ENCODE measurements at regions not wholly inside any gene's neighbourhood (a gene's known extent, or its start where the extent isn't known, plus 50 kb on each side); places are given as distances from the start of the nearest gene placed in this dataset.

DNA sequence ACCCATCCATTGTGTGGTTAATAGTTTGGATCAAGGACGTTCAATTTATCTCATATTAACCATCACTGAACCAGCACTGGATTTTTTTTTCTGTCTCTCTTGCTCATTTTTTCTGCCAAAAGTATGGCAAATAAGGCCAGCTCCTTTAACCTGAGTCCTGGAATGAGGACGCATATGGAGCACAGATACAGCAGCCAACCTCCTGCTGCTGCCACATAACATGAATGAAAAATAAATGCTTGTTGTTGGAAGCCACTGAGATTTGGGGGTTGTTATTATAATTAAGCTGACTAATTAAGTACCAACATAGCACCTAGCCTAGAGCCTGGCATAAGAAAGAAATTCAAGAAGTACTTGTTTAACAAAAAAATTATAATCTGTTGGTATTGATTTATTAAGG lies 335.3 kb upstream of the DUSP10 start:
- Mint-ChIP-seq H3K27me3 (ENCODE audit: unreplicated experiment) (peaks cover 1% of the 10 kb centered on the region), H3K27ac (ENCODE audit: unreplicated experiment) (no peak overlapping the region), H3K36me3 (ENCODE audit: unreplicated experiment) (no peaks in the 10 kb centered on the region), H3K4me3 (ENCODE audit: unreplicated experiment) (no peak overlapping the region), H3K9me3 (ENCODE audit: unreplicated experiment) (no peaks in the 10 kb centered on the region), H3K4me1 (ENCODE audit: low read depth, unreplicated experiment) (peaks cover 5% of the 10 kb centered on the region)
- TF ChIP-seq, protein P1, sequence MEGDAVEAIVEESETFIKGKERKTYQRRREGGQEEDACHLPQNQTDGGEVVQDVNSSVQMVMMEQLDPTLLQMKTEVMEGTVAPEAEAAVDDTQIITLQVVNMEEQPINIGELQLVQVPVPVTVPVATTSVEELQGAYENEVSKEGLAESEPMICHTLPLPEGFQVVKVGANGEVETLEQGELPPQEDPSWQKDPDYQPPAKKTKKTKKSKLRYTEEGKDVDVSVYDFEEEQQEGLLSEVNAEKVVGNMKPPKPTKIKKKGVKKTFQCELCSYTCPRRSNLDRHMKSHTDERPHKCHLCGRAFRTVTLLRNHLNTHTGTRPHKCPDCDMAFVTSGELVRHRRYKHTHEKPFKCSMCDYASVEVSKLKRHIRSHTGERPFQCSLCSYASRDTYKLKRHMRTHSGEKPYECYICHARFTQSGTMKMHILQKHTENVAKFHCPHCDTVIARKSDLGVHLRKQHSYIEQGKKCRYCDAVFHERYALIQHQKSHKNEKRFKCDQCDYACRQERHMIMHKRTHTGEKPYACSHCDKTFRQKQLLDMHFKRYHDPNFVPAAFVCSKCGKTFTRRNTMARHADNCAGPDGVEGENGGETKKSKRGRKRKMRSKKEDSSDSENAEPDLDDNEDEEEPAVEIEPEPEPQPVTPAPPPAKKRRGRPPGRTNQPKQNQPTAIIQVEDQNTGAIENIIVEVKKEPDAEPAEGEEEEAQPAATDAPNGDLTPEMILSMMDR (IDR thresholded peaks at IDR 0.05; ENCODE audit: partially characterized antibody, unreplicated experiment) = no peak
- no peak for DNase-seq

DNA sequence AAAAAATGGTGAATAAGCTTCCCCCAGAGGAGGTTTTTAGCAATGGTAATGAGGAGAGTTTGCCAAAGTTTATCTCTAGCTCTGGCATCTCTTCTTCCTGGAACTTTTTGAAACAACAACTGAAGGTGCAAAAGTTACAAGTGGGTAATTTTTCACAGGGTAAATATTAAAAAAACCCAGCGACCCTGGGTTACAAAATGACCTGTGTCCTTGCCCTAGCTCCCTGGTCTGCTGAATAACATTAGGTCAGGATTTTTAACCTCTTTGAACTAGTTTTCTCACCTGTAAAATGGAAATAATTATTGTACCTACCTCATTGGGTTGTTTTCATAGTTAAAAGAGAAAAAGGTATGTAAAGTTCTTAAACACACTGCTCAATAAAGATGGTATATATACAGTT lies 332.4 kb upstream of the DUSP10 start:
- H3K4me1 Mint-ChIP-seq (ENCODE audit: low read depth, unreplicated experiment) = peaks cover 11% of the 10 kb centered on the region
- DNase-seq = no peak
- H3K9me3 Mint-ChIP-seq (ENCODE audit: unreplicated experiment) = no peaks in the 10 kb centered on the region
- H3K36me3 Mint-ChIP-seq (ENCODE audit: unreplicated experiment) = no peaks in the 10 kb centered on the region
- TF ChIP-seq, protein P1 (IDR thresholded peaks at IDR 0.05; ENCODE audit: partially characterized antibody, unreplicated experiment) = no peak
- H3K4me3 Mint-ChIP-seq (ENCODE audit: unreplicated experiment) = no peak overlapping the region
- H3K27me3 Mint-ChIP-seq (ENCODE audit: unreplicated experiment) = no peaks in the 10 kb centered on the region
- H3K27ac Mint-ChIP-seq (ENCODE audit: unreplicated experiment) = no peak overlapping the region

DNA sequence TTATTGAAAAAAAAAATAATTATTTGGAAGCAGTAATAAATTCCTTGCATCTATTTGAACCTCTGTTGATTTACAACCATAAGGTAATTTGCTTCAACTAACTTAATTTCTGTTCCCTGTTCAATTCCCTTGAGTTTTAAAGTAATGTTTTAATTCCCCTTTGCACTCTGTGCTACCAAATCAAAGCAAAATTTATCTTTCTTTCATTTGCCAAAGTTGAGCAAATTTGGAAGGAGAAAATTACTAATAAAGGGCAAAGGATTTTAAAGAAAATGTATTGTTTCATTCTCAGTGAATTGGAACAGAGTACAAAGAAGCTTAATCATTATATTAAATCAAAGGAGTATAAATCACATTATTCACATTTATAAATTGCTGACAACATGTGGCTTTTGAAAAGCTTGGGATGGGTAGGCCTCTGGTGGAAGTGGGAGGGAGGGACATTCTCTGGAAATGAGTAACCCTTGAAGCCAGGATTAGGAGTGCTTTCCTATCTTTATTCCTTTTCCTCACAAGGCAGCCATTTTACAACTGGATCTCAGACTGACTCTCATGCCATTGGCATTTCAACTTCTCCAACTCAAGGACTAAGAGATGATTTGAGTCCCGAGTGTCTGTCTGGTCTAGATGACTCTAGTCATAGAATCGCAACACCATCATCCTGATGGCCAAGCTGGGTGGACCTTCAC lies 331.6 kb upstream of the DUSP10 start:
- H3K27ac Mint-ChIP-seq (ENCODE audit: unreplicated experiment) = no peak overlapping the region
- no peak overlapping the region for H3K4me3 Mint-ChIP-seq (ENCODE audit: unreplicated experiment)
- no peak for DNase-seq

DNA sequence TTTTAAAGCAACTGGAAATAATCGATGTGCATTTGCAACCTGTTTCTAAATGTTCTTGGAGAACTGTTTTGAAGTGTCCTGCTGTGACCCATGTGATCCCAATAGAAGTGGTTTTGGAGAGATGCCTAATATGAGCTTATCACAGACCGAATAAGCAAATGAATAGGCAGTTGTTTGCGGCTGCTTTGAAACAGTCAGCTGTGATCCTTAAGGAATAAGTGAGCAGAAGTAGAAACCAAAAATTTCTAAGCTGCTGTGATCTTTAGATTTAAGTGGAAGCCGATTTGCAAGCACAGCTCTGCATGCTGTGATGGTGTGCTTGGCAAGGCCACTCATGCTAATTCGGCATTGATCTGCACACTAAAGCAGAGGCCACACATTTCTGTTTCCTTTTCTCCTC lies 329.5 kb upstream of the DUSP10 start:
- H3K4me3 Mint-ChIP-seq (ENCODE audit: unreplicated experiment) = no peak overlapping the region
- no peak overlapping the region for H3K27ac Mint-ChIP-seq (ENCODE audit: unreplicated experiment)
- H3K9me3 Mint-ChIP-seq (ENCODE audit: unreplicated experiment) = no peaks in the 10 kb centered on the region
- H3K27me3 Mint-ChIP-seq (ENCODE audit: unreplicated experiment) = no peaks in the 10 kb centered on the region
- TF ChIP-seq, protein P1 (IDR thresholded peaks at IDR 0.05; ENCODE audit: partially characterized antibody, unreplicated experiment) = no peak
- H3K36me3 Mint-ChIP-seq (ENCODE audit: unreplicated experiment) = no peaks in the 10 kb centered on the region
- no peak for DNase-seq
- peaks cover 11% of the 10 kb centered on the region for H3K4me1 Mint-ChIP-seq (ENCODE audit: low read depth, unreplicated experiment)

More for the DNA sequence above, 331.6 kb upstream of the DUSP10 start:
- TF ChIP-seq, protein P1 (IDR thresholded peaks at IDR 0.05; ENCODE audit: partially characterized antibody, unreplicated experiment) = no peak
- no peaks in the 10 kb centered on the region for H3K9me3 Mint-ChIP-seq (ENCODE audit: unreplicated experiment)
- peaks cover 11% of the 10 kb centered on the region for H3K4me1 Mint-ChIP-seq (ENCODE audit: low read depth, unreplicated experiment)
- H3K27me3 Mint-ChIP-seq (ENCODE audit: unreplicated experiment) = no peaks in the 10 kb centered on the region
- H3K36me3 Mint-ChIP-seq (ENCODE audit: unreplicated experiment) = no peaks in the 10 kb centered on the region

DNA sequence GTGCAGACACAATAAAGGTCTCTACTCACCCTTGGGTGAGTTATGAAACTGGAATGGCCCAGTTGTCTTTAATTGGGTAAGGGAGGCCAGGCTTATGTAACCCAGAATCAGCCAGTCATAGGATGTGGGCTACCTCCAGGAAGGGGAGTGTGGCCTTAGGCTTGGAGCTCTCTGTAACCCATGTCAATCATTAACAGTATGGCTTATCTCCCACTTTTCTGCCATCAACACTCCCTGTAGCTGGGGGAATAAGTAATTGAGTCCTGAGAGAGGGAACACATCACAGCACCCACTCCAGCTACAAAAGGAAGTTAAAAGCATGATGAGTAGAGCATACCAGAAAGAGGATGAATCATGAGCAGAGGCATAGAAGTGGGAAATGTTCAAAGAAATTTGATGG lies 327.0 kb upstream of the DUSP10 start:
- no peak for DNase-seq
- TF ChIP-seq, protein P1 (IDR thresholded peaks at IDR 0.05; ENCODE audit: partially characterized antibody, unreplicated experiment) = no peak
- peaks cover 11% of the 10 kb centered on the region for H3K4me1 Mint-ChIP-seq (ENCODE audit: low read depth, unreplicated experiment)
- no peaks in the 10 kb centered on the region for H3K27me3 Mint-ChIP-seq (ENCODE audit: unreplicated experiment)
- H3K9me3 Mint-ChIP-seq (ENCODE audit: unreplicated experiment) = peaks cover 3% of the 10 kb centered on the region
- H3K4me3 Mint-ChIP-seq (ENCODE audit: unreplicated experiment) = no peak overlapping the region
- no peak overlapping the region for H3K27ac Mint-ChIP-seq (ENCODE audit: unreplicated experiment)
- H3K36me3 Mint-ChIP-seq (ENCODE audit: unreplicated experiment) = peaks cover 7% of the 10 kb centered on the region
